GM12878 (cell line): ENCODE measurements at regions not wholly inside any gene's neighbourhood (a gene's known extent, or its start where the extent isn't known, plus 50 kb on each side); places are given as distances from the start of the nearest gene placed in this dataset.

ENCODE experiments used
- BACH1 ChIP-seq: fragments of 450-650 bp; IDR thresholded peaks from 2 replicates; pipeline ENCODE4 v1.6.1; 2017; ENCODE audit warnings: mild to moderate bottlenecking, borderline replicate concordance
- MXI1 ChIP-seq: fragments of 150-350 bp; IDR thresholded peaks from 2 replicates; pipeline ENCODE4 v1.6.1; 2011; ENCODE audit warnings: low read depth, mild to moderate bottlenecking, inconsistent platforms, low read length, improper control_type of control experiment
- POLR2A ChIP-seq: IDR thresholded peaks from 2 replicates; pipeline ENCODE4 v1.6.1; 2011; ENCODE audit warnings: low read depth, mild to moderate bottlenecking, low read length
- SMC3 ChIP-seq: IDR thresholded peaks from 2 replicates; pipeline ENCODE4 v1.6.1; 2011; ENCODE audit warnings: low read length, improper control_type of control experiment, borderline replicate concordance
- SPI1 ChIP-seq: IDR thresholded peaks from 2 replicates; pipeline ENCODE4 v1.6.1; 2011; ENCODE audit warnings: low read depth, mild to moderate bottlenecking, low read length, moderate library complexity, borderline replicate concordance; ENCODE audit not compliant: insufficient read depth
- TF ChIP-seq, protein P1 (sequence below), 3 experiments: IDR thresholded peaks in 2 of 3; conservative IDR thresholded peaks in 1 of 3; 2 replicates each; pipeline ENCODE4 v1.5.1; 2011; ENCODE audit warnings: low read depth in 3 of 3, low read length in 3 of 3, mild to moderate bottlenecking in 3 of 3, control low read depth in 2 of 3, moderate library complexity in 2 of 3, inconsistent platforms in 1 of 3, mixed read lengths in 1 of 3; ENCODE audit not compliant: control insufficient read depth in 2 of 3, insufficient read depth in 1 of 3; ENCODE audit errors: extremely low read depth in 1 of 3
- TF ChIP-seq, protein P2 (sequence below): IDR thresholded peaks from 2 replicates; pipeline ENCODE4 v1.6.1; 2011; ENCODE audit warnings: borderline replicate concordance, low read depth, mild to moderate bottlenecking, moderate library complexity, low read length; ENCODE audit not compliant: insufficient read depth, poor library complexity, severe bottlenecking
- TF ChIP-seq, protein P3 (sequence below): fragments of 150-350 bp; IDR thresholded peaks from 2 replicates; pipeline ENCODE4 v1.6.1; 2016; ENCODE audit warnings: low read depth, low read length

GRCh38 chr9:113721856-113722255 is 154.3 kb upstream of the ZNF618 start:
- no peak for TF ChIP-seq SPI1
- TF ChIP-seq POLR2A = no peak
- TF ChIP-seq, protein P1, sequence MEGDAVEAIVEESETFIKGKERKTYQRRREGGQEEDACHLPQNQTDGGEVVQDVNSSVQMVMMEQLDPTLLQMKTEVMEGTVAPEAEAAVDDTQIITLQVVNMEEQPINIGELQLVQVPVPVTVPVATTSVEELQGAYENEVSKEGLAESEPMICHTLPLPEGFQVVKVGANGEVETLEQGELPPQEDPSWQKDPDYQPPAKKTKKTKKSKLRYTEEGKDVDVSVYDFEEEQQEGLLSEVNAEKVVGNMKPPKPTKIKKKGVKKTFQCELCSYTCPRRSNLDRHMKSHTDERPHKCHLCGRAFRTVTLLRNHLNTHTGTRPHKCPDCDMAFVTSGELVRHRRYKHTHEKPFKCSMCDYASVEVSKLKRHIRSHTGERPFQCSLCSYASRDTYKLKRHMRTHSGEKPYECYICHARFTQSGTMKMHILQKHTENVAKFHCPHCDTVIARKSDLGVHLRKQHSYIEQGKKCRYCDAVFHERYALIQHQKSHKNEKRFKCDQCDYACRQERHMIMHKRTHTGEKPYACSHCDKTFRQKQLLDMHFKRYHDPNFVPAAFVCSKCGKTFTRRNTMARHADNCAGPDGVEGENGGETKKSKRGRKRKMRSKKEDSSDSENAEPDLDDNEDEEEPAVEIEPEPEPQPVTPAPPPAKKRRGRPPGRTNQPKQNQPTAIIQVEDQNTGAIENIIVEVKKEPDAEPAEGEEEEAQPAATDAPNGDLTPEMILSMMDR (IDR thresholded peaks at IDR 0.05 in 2 of 3, conservative IDR thresholded peaks at IDR 0.05 in 1 of 3; ENCODE audit: control insufficient read depth in 2 of 3, extremely low read depth in 1 of 3, insufficient read depth in 1 of 3, low read depth in 3 of 3, low read length in 3 of 3) = no peak
- no peak for TF ChIP-seq BACH1
- TF ChIP-seq, protein P2, sequence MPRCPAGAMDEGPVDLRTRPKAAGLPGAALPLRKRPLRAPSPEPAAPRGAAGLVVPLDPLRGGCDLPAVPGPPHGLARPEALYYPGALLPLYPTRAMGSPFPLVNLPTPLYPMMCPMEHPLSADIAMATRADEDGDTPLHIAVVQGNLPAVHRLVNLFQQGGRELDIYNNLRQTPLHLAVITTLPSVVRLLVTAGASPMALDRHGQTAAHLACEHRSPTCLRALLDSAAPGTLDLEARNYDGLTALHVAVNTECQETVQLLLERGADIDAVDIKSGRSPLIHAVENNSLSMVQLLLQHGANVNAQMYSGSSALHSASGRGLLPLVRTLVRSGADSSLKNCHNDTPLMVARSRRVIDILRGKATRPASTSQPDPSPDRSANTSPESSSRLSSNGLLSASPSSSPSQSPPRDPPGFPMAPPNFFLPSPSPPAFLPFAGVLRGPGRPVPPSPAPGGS = no peak
- TF ChIP-seq MXI1 = no peak
- no peak for TF ChIP-seq SMC3
- TF ChIP-seq, protein P3, sequence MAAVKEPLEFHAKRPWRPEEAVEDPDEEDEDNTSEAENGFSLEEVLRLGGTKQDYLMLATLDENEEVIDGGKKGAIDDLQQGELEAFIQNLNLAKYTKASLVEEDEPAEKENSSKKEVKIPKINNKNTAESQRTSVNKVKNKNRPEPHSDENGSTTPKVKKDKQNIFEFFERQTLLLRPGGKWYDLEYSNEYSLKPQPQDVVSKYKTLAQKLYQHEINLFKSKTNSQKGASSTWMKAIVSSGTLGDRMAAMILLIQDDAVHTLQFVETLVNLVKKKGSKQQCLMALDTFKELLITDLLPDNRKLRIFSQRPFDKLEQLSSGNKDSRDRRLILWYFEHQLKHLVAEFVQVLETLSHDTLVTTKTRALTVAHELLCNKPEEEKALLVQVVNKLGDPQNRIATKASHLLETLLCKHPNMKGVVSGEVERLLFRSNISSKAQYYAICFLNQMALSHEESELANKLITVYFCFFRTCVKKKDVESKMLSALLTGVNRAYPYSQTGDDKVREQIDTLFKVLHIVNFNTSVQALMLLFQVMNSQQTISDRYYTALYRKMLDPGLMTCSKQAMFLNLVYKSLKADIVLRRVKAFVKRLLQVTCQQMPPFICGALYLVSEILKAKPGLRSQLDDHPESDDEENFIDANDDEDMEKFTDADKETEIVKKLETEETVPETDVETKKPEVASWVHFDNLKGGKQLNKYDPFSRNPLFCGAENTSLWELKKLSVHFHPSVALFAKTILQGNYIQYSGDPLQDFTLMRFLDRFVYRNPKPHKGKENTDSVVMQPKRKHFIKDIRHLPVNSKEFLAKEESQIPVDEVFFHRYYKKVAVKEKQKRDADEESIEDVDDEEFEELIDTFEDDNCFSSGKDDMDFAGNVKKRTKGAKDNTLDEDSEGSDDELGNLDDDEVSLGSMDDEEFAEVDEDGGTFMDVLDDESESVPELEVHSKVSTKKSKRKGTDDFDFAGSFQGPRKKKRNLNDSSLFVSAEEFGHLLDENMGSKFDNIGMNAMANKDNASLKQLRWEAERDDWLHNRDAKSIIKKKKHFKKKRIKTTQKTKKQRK = no peak
